ENCODE measurements at regions not wholly inside any gene's neighbourhood (a gene's known extent, or its start where the extent isn't known, plus 50 kb on each side); places are given as distances from the start of the nearest gene placed in this dataset.

- ATAC-seq (ENCODE audit: low read depth) = no peak
- Histone ChIP-seq H3K4me1 (ENCODE audit: insufficient read depth, poor library complexity, severe bottlenecking) (peaks cover 17% of the 10 kb centered on the region), H3K27me3 (ENCODE audit: insufficient read depth, poor library complexity, severe bottlenecking) (no peaks in the 10 kb centered on the region), H3K36me3 (ENCODE audit: low read depth) (no peaks in the 10 kb centered on the region), H3K9me3 (ENCODE audit: severe bottlenecking) (no peaks in the 10 kb centered on the region), H3K27ac (ENCODE audit: poor library complexity, severe bottlenecking) (no peak overlapping the region), H3K4me3 (ENCODE audit: severe bottlenecking) (no peak overlapping the region)
- TF ChIP-seq, protein P1, sequence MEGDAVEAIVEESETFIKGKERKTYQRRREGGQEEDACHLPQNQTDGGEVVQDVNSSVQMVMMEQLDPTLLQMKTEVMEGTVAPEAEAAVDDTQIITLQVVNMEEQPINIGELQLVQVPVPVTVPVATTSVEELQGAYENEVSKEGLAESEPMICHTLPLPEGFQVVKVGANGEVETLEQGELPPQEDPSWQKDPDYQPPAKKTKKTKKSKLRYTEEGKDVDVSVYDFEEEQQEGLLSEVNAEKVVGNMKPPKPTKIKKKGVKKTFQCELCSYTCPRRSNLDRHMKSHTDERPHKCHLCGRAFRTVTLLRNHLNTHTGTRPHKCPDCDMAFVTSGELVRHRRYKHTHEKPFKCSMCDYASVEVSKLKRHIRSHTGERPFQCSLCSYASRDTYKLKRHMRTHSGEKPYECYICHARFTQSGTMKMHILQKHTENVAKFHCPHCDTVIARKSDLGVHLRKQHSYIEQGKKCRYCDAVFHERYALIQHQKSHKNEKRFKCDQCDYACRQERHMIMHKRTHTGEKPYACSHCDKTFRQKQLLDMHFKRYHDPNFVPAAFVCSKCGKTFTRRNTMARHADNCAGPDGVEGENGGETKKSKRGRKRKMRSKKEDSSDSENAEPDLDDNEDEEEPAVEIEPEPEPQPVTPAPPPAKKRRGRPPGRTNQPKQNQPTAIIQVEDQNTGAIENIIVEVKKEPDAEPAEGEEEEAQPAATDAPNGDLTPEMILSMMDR (IDR thresholded peaks at IDR 0.05; ENCODE audit: poor library complexity, severe bottlenecking) = no peak
- DNase-seq (ENCODE audit: low spot score) = no peak
Observed at GRCh38 chr9:80380301-80380700, 808.5 kb downstream of the TLE4 start.

- Histone ChIP-seq H3K4me1 (ENCODE audit: insufficient read depth, poor library complexity, severe bottlenecking) (peaks cover 17% of the 10 kb centered on the region), H3K27ac (ENCODE audit: poor library complexity, severe bottlenecking) (peak overlapping the region; percentile 42), H3K4me3 (ENCODE audit: severe bottlenecking) (no peak overlapping the region), H3K9me3 (ENCODE audit: severe bottlenecking) (no peaks in the 10 kb centered on the region), H3K27me3 (ENCODE audit: insufficient read depth, poor library complexity, severe bottlenecking) (no peaks in the 10 kb centered on the region), H3K36me3 (ENCODE audit: low read depth) (no peaks in the 10 kb centered on the region)
- ATAC-seq (ENCODE audit: low read depth) (peak; percentile 94), DNase-seq (ENCODE audit: low spot score) (no peak)
- TF ChIP-seq, protein P1 (IDR thresholded peaks at IDR 0.05; ENCODE audit: poor library complexity, severe bottlenecking) = no peak
Observed at GRCh38 chr9:80378669-80379293, 807.0 kb downstream of the TLE4 start.

GRCh38 chr9:80376180-80376579 is 804.4 kb downstream of the TLE4 start:
- Histone ChIP-seq H3K36me3 (ENCODE audit: low read depth) (no peaks in the 10 kb centered on the region), H3K27ac (ENCODE audit: poor library complexity, severe bottlenecking) (no peak overlapping the region), H3K27me3 (ENCODE audit: insufficient read depth, poor library complexity, severe bottlenecking) (no peaks in the 10 kb centered on the region), H3K4me3 (ENCODE audit: severe bottlenecking) (no peak overlapping the region), H3K9me3 (ENCODE audit: severe bottlenecking) (no peaks in the 10 kb centered on the region), H3K4me1 (ENCODE audit: insufficient read depth, poor library complexity, severe bottlenecking) (peaks cover 17% of the 10 kb centered on the region)
- ATAC-seq (ENCODE audit: low read depth) = no peak
- TF ChIP-seq, protein P1 (IDR thresholded peaks at IDR 0.05; ENCODE audit: poor library complexity, severe bottlenecking) = no peak
- DNase-seq (ENCODE audit: low spot score) = no peak

- H3K27ac ChIP-seq (ENCODE audit: poor library complexity, severe bottlenecking) = no peak overlapping the region
- TF ChIP-seq, protein P1 (IDR thresholded peaks at IDR 0.05; ENCODE audit: poor library complexity, severe bottlenecking) = no peak
- no peaks in the 10 kb centered on the region for H3K36me3 ChIP-seq (ENCODE audit: low read depth)
- H3K4me1 ChIP-seq (ENCODE audit: insufficient read depth, poor library complexity, severe bottlenecking) = peaks cover 17% of the 10 kb centered on the region
- no peak overlapping the region for H3K4me3 ChIP-seq (ENCODE audit: severe bottlenecking)
- H3K27me3 ChIP-seq (ENCODE audit: insufficient read depth, poor library complexity, severe bottlenecking) = no peaks in the 10 kb centered on the region
- ATAC-seq (ENCODE audit: low read depth) (no peak), DNase-seq (ENCODE audit: low spot score) (no peak)
- no peaks in the 10 kb centered on the region for H3K9me3 ChIP-seq (ENCODE audit: severe bottlenecking)
Observed at GRCh38 chr9:80375477-80375876, 803.7 kb downstream of the TLE4 start.

DNA sequence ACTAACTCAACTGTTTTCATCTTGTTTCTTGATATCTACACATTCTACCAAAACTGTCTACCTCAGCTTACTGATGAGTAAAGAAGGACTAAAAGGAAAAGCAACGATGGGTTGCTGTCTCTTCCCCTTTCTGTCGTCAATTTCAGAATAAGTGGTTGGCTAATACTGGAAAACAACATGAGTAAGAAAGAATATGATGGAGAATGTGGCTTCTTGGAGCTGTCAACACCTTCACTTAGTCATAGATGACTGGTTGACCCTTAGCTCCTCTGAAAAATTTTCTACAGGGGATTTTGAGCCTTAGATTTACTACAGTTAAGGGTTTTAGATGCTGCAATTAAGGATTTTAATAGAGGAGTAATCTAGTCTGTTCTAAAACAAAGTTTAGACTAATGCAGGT is 797.9 kb downstream of the TLE4 start:
- no peaks in the 10 kb centered on the region for H3K27me3 ChIP-seq (ENCODE audit: insufficient read depth, poor library complexity, severe bottlenecking)
- no peak overlapping the region for H3K27ac ChIP-seq (ENCODE audit: poor library complexity, severe bottlenecking)
- H3K4me3 ChIP-seq (ENCODE audit: severe bottlenecking) = no peak overlapping the region
- no peaks in the 10 kb centered on the region for H3K36me3 ChIP-seq (ENCODE audit: low read depth)
- DNase-seq (ENCODE audit: low spot score) (no peak), ATAC-seq (ENCODE audit: low read depth) (peak; percentile 42; the same call in 1 of the 3 replicates)
- H3K9me3 ChIP-seq (ENCODE audit: severe bottlenecking) = no peaks in the 10 kb centered on the region
- TF ChIP-seq, protein P1 (IDR thresholded peaks at IDR 0.05; ENCODE audit: poor library complexity, severe bottlenecking) = no peak
- H3K4me1 ChIP-seq (ENCODE audit: insufficient read depth, poor library complexity, severe bottlenecking) = no peaks in the 10 kb centered on the region

Data from RWPE2 (cell line).